WTC11 (cell line): ENCODE measurements at regions not wholly inside any gene's neighbourhood (a gene's known extent, or its start where the extent isn't known, plus 50 kb on each side); places are given as distances from the start of the nearest gene placed in this dataset.

ENCODE experiments used
- ATAC-seq: fragments of 200-7000 bp; cut with Tn5 transposase; 2 replicates; pipeline ENCODE4 v1.10.0; 2021; ENCODE audit warnings: mild to moderate bottlenecking, moderate library complexity
- CTCF ChIA-PET: fragments of 300-600 bp; sonication (Branson Sonifier 250); formaldehyde crosslinking; loops from one replicate; lab custom pipeline; 2021; ENCODE audit warnings: antibody characterized with exemption; lab: Charles Lee
- POLR2A ChIA-PET: fragments of 350-600 bp; sonication (Branson Sonifier 250); formaldehyde crosslinking; loops from one replicate; lab custom pipeline; 2021; ENCODE audit warnings: antibody characterized with exemption; lab: Charles Lee
- DNase-seq: peaks from one replicate; pipeline ENCODE4 v3.0.0; 2021; ENCODE audit warnings: low spot score
- H3K27ac Mint-ChIP-seq: 2 replicates; pipeline ENCODE4 v1.8.0; 2021; ENCODE audit warnings: mixed read lengths
- H3K27me3 Mint-ChIP-seq: 2 replicates; pipeline ENCODE4 v1.8.0; 2021; ENCODE audit warnings: low read depth, mild to moderate bottlenecking, moderate library complexity, mixed read lengths
- H3K36me3 Mint-ChIP-seq: 2 replicates; pipeline ENCODE4 v1.8.0; 2021; ENCODE audit warnings: mixed read lengths
- H3K4me1 Mint-ChIP-seq: 2 replicates; pipeline ENCODE4 v1.8.0; 2022; ENCODE audit warnings: mixed read lengths
- H3K4me3 Mint-ChIP-seq: 2 replicates; pipeline ENCODE4 v1.8.0; 2021; ENCODE audit warnings: mild to moderate bottlenecking, moderate library complexity, mixed read lengths
- H3K9me3 Mint-ChIP-seq: 2 replicates; pipeline ENCODE4 v1.8.0; 2021; ENCODE audit warnings: mixed read lengths
- AFF4 ChIP-seq: sonication (generic); formaldehyde crosslinking; IDR thresholded peaks from 2 replicates; pipeline ENCODE4 v1.8.1; 2023; ENCODE audit warnings: mild to moderate bottlenecking, missing genetic modification reagents, borderline replicate concordance
- AR ChIP-seq: fragments of 250-450 bp; sonication (Bioruptor Pico); IDR thresholded peaks from 2 replicates; pipeline ENCODE4 v1.9.0; 2021; ENCODE audit warnings: mild to moderate bottlenecking
- ARID4B ChIP-seq: sonication (generic); formaldehyde crosslinking; IDR thresholded peaks from 2 replicates; pipeline ENCODE4 v1.8.0; 2023; ENCODE audit warnings: missing genetic modification reagents, mild to moderate bottlenecking, borderline replicate concordance
- ATF1 ChIP-seq: sonication (generic); formaldehyde crosslinking; IDR thresholded peaks from 2 replicates; pipeline ENCODE4 v1.8.1; 2023; ENCODE audit warnings: mild to moderate bottlenecking, moderate library complexity, missing genetic modification reagents
- ATF3 ChIP-seq: sonication (generic); formaldehyde crosslinking; conservative IDR thresholded peaks from 2 replicates; pipeline ENCODE4 v1.8.1; 2022; ENCODE audit warnings: mild to moderate bottlenecking, missing genetic modification reagents
- CBFB ChIP-seq: sonication (generic); formaldehyde crosslinking; IDR thresholded peaks from 2 replicates; pipeline ENCODE4 v1.8.1; 2022; ENCODE audit warnings: mild to moderate bottlenecking, low read depth, missing genetic modification reagents
- E2F4 ChIP-seq: sonication (generic); formaldehyde crosslinking; IDR thresholded peaks from 2 replicates; pipeline ENCODE4 v1.8.1; 2022; ENCODE audit warnings: low read depth, mild to moderate bottlenecking, moderate library complexity, missing genetic modification reagents, borderline replicate concordance
- ELF4 ChIP-seq: sonication (generic); formaldehyde crosslinking; IDR thresholded peaks from 2 replicates; pipeline ENCODE4 v1.8.1; 2022; ENCODE audit warnings: low read depth, mild to moderate bottlenecking, moderate library complexity, missing genetic modification reagents
- GABPB1 ChIP-seq: sonication (generic); formaldehyde crosslinking; IDR thresholded peaks from 2 replicates; pipeline ENCODE4 v1.8.1; 2023; ENCODE audit warnings: mild to moderate bottlenecking, missing genetic modification reagents
- IRF1 ChIP-seq: sonication (generic); formaldehyde crosslinking; IDR thresholded peaks from 2 replicates; pipeline ENCODE4 v1.8.0; 2023; ENCODE audit warnings: missing genetic modification reagents
- IRF2 ChIP-seq: sonication (generic); formaldehyde crosslinking; IDR thresholded peaks from 2 replicates; pipeline ENCODE4 v1.8.0; 2022; ENCODE audit warnings: low read depth, missing genetic modification reagents, borderline replicate concordance
- NFE2L1 ChIP-seq: sonication (generic); formaldehyde crosslinking; IDR thresholded peaks from 2 replicates; pipeline ENCODE4 v1.8.1; 2023; ENCODE audit warnings: missing genetic modification reagents
- NR1H2 ChIP-seq: sonication (generic); formaldehyde crosslinking; IDR thresholded peaks from 2 replicates; pipeline ENCODE4 v1.9.0; 2021; ENCODE audit warnings: mild to moderate bottlenecking, moderate library complexity, missing genetic modification reagents
- SMAD3 ChIP-seq: sonication (generic); formaldehyde crosslinking; IDR thresholded peaks from 2 replicates; pipeline ENCODE4 v1.8.0; 2022; ENCODE audit warnings: missing genetic modification reagents, mild to moderate bottlenecking, borderline replicate concordance
- TEAD4 ChIP-seq: sonication (generic); formaldehyde crosslinking; IDR thresholded peaks from 2 replicates; pipeline ENCODE4 v1.8.0; 2022; ENCODE audit warnings: mild to moderate bottlenecking, missing genetic modification reagents
- TP53 ChIP-seq: sonication (generic); formaldehyde crosslinking; IDR thresholded peaks from 2 replicates; pipeline ENCODE4 v1.8.1; 2023; ENCODE audit warnings: mild to moderate bottlenecking, missing genetic modification reagents
- ZNF423 ChIP-seq: fragments of 250-450 bp; sonication (Bioruptor Pico); IDR thresholded peaks from 2 replicates; pipeline ENCODE4 v2.1.2; 2022; ENCODE audit warnings: mild to moderate bottlenecking, moderate library complexity

- no peak for TF ChIP-seq E2F4 (CRISPR knock-in tag)
Observed at GRCh38 chr7:88589927-88590326, 169.6 kb upstream of the ZNF804B start (continued).

- Mint-ChIP-seq H3K27ac (no peak overlapping the region), H3K4me3 (no peak overlapping the region), H3K4me1 (peaks cover 13% of the 10 kb centered on the region), H3K9me3 (peaks cover 5% of the 10 kb centered on the region; the same call in 1 of the 2 replicates), H3K36me3 (no peaks in the 10 kb centered on the region), H3K27me3 (no peaks in the 10 kb centered on the region)
- no peak for DNase-seq
- no peak for TF ChIP-seq AFF4 (CRISPR knock-in tag)
- ChIA-PET CTCF (no interaction called here), POLR2A (no interaction called here)
- ATAC-seq: no peak
Observed at GRCh38 chr7:88586890-88587289, 172.6 kb upstream of the ZNF804B start.

GRCh38 chr7:88586219-88586618, 173.3 kb upstream of the ZNF804B start:
- H3K9me3 Mint-ChIP-seq: peaks cover 5% of the 10 kb centered on the region; the same call in 1 of the 2 replicates
- ATAC-seq (no peak), DNase-seq (no peak)
- H3K36me3 Mint-ChIP-seq: no peaks in the 10 kb centered on the region
- H3K4me3 Mint-ChIP-seq: no peak overlapping the region
- TF ChIP-seq GABPB1 (no peak), TEAD4 (CRISPR knock-in tag) (no peak), TP53 (CRISPR knock-in tag) (no peak), NFE2L1 (CRISPR knock-in tag) (no peak), IRF1 (CRISPR knock-in tag) (no peak), NR1H2 (CRISPR knock-in tag) (no peak), ZNF423 (CRISPR knock-in tag) (no peak), ATF1 (CRISPR knock-in tag) (no peak), SMAD3 (CRISPR knock-in tag) (no peak)
- H3K4me1 Mint-ChIP-seq: peaks cover 13% of the 10 kb centered on the region
- no peaks in the 10 kb centered on the region; the same call in 1 of the 2 replicates for H3K27me3 Mint-ChIP-seq
- ChIA-PET POLR2A (no interaction called here), CTCF (no interaction called here)
- H3K27ac Mint-ChIP-seq: no peak overlapping the region

- ATAC-seq (no peak), DNase-seq (no peak)
- POLR2A ChIA-PET: no interaction called here
- no peak overlapping the region for H3K27ac Mint-ChIP-seq
- H3K4me3 Mint-ChIP-seq: no peak overlapping the region
- no peaks in the 10 kb centered on the region; the same call in 1 of the 2 replicates for H3K27me3 Mint-ChIP-seq
- no peaks in the 10 kb centered on the region for H3K4me1 Mint-ChIP-seq
- no peaks in the 10 kb centered on the region for H3K36me3 Mint-ChIP-seq
- no peaks in the 10 kb centered on the region for H3K9me3 Mint-ChIP-seq
- CTCF ChIA-PET: interaction anchor here (0.6 kb wide), 1 partner anchor 1198 kb away, joined by 5 read pairs; no protein-coding TSS in a partner anchor
- TF ChIP-seq AR (CRISPR knock-in tag) (no peak), CBFB (no peak), ARID4B (no peak), NFE2L1 (CRISPR knock-in tag) (no peak), ATF3 (no peak), ELF4 (CRISPR knock-in tag) (no peak), GABPB1 (no peak), IRF2 (CRISPR knock-in tag) (no peak)
Observed at GRCh38 chr7:88576720-88577119, 182.8 kb upstream of the ZNF804B start.
